ENCODE measurements at regions not wholly inside any gene's neighbourhood (a gene's known extent, or its start where the extent isn't known, plus 50 kb on each side); places are given as distances from the start of the nearest gene placed in this dataset.

DNA sequence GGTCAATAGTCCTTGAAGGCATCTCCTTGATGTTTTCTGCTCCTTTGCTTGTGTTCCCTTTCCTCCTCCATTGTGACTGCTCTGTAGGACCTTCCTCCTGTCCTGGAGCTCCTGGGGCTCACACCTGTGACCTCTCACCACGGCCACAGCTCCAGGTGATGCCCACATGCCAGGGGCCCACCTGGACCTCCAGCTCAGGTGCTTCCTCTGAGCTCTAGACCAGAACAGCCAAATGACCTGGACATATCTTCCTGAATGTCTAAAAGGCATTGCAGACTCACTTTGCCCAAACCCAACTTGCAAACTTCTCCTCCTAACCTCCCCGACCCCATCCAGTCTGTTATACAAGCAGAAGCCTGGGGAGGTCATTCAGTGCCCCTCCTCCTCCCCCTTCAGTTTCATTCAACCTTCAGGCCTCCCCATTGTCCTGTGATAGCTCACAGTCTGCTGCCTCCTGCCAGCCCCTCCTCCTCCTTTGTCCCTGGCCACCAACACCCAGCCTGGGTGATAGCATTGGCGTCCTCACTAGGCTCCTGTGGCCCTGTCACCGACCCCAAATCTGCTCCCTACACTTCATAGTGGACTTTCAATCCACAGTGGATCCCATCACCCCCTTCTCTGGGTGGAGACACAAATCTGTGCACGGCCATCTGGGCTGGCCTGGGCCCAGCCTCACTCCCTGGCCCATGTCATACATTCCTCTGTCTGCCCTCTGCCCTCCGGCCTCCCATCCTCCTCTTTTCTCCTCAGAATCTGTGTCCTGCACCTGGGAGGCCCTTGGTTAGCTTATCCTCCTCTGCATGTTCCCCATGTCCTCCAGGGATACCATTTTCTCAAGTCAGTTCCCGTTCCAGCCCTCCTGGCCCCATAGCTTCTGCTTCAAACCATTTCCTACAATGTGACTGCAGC, 310.4 kb upstream of the HDAC4 start:
- DNase-seq (ENCODE audit: low spot score): no peak

DNA sequence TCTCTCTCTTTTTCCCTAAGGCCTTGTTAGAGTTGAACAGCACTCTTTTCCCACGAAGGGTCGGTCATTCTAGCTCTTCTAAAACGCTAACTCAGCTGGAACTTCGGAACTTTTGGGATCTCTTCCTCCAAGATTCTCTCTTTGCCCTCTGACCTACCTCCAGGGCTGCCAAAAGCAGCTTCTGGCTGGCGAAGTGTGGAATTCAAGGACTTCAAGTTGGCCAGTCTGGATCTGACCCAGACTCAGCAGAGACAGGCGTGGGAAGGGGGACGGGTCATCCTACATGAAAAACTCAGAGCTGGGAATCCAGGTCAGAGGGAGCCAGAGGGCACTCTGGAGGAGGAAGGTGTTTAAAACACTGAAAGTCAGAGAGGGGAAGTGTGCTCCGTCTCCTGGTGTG, 305.5 kb upstream of the HDAC4 start:
- no peak for DNase-seq (ENCODE audit: low spot score)

DNA sequence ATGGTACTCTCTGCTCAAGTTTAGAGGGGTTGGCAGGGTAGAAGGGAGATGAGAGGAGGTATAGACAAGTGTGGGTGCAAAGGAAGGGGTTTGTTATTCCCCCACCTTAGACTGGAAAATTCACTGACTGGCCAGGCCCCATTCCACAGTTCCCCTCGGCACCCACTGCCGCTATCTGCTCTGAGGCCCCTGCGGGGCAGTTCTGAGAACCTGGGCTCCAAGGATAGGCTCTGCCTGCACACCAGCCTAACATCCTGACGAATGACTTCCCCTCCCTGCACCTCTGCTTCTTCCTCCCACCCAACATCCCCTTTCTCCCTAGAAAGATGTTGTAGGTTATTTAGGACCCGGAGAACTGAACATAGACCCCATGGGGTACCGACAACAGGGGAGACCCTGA, 303.9 kb upstream of the HDAC4 start:
- DNase-seq (ENCODE audit: low spot score): no peak

DNA sequence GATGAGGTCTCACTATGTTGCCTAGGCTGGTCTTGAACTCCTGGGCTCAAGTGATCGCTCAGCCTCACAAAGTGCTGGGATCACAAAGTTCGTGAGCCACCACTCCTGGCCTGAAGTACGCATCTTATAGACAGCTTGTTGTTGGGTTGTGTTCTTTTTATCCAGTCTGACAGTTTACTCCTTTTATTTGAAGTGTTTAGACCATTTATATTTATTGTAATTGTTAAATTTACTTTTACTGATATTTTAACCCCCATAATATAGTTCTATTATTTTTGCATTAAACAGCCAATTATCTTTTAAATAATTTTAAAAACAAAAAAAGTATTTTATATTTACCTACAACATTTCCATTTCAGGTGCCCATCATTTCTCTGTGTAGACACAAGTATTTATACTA, 303.0 kb upstream of the HDAC4 start:
- no peak for DNase-seq (ENCODE audit: low spot score)

DNA sequence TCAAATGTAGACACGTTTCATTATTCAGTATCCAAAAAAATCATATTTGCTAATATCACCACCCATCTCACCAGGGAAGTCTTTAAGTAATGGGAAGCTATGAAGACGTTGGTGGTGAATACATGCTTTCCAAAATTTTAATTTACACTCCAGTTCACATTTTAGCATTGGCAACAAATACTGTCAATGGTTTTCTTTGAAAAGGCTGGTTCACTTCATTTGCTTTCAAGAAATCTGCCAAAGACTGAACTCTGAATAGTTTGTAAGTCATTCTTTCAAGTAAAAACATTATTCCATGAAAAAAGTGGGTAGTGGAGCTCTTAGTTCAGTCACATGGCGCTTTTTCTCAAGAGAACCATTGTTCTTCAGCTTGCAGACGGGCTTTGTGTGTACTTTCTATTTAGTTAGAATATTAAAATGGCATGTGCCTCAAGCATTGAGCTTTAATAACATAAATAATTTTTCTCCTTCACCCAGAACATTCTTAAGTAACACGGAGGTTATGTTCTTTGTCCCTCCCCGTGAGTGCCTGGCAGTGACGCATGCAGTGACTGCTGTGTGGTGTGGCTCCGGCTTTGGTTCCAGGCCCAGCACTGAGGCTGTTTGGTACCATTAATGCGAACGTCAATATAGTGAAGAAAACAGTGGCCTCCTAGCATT, 300.0 kb upstream of the HDAC4 start:
- no peak for DNase-seq (ENCODE audit: low spot score)

DNA sequence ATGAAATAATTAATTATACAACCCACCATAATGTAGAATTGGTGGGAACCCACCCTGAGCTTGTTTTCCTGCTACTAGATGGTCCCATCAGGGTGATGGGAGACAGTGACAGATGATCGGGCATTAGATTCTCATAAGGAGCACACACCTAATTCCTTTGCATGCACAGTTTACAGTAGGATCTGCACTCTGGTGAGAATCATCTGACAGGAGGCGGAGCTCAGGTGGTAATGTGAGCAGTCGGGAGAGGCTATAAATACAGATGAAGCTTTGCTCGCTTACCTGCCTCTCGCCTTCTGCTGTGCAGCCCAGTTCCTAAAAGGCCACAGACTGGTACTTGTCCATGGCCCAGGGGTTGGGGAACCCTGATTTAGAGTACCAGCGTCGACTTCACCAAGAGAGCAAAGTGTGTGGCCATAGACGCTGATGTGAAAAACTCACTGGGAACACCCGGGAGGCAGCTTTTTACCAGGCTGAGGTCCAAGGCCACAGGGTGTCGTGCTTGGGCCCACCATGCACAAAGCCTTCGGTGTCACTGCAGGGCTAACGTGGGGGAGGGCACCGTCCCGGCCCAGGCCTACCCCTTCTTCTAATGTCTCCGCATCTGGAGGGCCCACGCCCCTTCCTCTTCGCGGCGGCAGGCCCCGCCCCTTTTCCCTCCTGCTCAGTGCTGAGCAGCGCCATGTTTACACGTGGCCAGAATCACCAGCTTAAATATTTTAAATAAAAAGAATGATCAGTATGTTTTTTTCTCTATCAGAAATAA, 296.8 kb upstream of the HDAC4 start:
- DNase-seq (ENCODE audit: low spot score): no peak

DNA sequence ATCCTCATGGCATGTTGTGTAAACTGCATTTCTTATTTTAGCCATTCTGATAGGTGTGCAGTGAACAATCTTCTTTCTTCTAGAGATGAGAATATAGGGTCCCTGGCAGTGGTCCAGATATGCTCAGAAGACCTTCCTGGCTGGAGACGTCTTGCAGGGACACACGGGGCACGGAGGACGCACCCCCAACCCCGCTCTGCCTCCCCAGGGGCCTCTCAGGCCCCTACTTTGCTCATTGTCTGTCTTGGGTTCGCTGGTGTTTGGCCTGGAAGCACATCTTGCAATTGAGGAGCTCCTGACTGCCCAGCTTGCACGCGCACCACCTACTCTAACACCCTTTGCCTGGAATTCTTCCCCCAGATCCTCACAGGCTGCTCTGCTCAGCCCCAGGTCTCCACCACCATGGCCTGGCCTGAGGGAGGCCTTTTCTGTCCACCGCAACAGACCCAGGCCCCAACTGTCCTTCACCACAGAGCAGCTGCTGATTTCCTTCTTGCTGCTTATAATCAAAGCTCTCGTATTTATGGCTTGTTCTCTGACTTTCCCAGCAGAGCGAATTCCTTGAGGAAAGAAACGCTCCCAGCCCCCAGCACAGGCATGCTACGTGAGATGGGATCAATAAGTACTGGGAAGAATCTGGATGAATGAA, 295.9 kb upstream of the HDAC4 start:
- no peak for DNase-seq (ENCODE audit: low spot score)

DNA sequence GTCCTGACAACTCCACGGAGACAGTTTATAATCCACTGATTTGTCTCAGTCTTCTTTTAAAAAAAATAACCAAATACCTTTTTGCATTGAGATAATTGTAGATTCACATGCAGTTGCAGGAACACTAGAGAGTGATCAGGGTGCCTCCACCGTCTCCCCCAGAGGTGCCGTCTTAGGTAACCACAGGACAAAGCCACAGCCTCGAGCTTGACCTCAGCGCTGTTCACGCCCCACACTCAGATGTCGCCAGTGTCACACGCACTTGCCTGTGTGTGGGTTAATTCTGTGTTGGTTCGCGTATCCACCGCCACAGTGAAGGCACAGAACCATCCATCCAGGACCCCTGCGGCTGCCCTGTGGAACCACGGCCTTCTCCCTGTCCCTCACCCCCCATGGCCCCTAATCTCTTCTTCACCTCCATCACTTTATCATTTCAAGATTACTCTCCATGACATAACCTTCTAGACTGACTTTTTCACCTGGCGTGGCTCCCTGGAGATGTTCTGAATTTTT, 295.0 kb upstream of the HDAC4 start:
- DNase-seq (ENCODE audit: low spot score): no peak

DNA sequence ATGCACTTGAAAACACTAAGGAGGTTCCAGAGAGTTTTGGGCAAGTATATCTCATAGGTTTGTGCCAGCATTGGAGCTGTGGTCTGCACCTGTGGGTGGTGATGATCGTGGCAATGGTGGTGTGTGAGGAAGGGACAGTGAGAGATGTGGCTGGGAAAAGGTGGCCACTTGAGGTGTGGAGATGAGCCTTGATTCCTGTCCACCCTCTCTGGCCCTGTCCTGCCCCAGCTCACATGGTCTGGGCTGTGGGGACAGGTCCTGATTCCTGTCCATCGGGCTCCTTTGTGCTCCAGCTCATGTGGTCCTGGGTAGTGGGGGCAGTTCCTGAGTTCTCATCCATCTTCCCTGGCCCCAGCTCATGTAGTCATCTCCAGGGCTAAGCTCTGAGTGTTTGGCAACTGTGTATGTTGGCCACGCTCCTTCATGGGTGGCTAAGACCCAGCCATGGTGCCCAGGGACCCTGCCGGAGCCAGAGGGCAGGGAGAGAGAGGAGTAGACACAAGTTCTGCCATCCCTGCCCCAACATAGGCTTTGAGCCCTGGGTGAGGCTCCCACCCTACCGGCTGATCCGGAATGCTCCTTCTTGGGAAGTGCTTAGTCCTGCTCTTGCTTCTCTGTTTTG, 294.4 kb upstream of the HDAC4 start:
- no peak for DNase-seq (ENCODE audit: low spot score)

DNA sequence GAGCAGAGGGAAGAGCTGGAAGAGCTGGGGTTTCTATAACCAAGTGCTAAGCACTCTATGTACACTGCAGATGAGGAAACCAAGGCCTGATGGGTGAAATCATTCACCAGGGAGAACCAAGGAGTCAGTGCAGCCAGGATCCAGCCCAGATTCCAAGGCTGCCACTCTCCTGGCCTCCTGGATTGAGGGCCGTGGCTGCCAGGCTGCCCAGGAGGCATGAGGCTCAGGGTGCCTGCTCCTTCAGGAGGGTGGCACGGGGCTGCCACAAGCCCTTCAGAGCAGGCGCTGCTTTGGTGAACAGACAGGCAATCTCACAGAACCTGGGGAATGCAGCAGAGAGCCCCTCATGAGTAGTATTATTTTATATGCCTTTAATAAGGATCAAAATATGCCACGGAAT, 293.7 kb upstream of the HDAC4 start:
- no peak for DNase-seq (ENCODE audit: low spot score)

DNA sequence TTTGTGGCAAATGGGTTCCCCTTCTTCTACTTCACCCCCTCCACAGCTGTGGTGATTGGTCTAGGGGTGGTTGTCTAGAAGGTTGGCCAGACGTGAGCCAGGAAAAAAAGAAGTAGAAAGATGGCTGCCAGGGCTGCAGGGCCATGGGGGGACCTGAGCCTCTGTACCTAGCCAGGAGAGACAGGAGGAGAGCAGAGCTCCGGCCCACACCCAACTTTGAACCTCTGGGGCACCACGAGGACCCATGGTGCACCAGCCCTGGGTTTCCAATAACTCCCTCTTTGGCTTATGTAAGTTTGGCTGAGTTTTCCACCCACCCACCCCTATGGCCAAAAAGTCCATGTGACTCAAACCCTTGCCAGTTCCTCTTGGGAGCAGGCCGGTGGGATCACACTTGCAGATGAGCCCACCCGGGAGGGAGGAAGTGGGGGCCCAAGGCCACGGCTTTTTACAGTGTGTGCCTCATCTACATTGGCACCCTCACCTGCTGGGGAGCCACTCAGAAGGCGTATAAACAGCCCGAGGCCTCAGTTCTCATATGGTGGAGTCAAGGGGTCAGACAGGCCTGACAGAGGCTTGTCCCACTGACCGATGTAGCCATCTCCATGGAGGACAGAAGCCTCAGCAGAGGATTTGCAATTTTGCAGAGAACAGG, 293.1 kb upstream of the HDAC4 start:
- no peak for DNase-seq (ENCODE audit: low spot score)

DNA sequence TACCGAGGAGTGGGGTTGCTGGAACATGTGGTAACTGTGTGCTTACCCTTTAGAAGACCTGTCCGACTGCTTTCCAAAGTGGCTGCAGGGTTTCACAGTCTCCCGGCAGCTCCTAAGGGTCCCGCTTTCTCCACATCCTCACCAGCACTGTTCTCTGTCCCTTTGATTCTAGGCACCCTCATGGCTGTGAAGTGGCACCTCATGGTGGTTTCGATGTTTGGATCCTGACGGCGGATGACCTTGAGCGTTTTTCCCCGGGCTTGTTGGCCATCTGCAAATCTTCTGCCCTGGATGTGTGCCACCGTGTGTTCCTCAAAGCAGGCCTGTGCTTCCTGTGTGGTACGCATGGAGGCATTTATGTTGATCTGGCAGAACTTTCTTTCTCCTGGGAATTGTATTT, 292.5 kb upstream of the HDAC4 start:
- DNase-seq (ENCODE audit: low spot score): no peak

DNA sequence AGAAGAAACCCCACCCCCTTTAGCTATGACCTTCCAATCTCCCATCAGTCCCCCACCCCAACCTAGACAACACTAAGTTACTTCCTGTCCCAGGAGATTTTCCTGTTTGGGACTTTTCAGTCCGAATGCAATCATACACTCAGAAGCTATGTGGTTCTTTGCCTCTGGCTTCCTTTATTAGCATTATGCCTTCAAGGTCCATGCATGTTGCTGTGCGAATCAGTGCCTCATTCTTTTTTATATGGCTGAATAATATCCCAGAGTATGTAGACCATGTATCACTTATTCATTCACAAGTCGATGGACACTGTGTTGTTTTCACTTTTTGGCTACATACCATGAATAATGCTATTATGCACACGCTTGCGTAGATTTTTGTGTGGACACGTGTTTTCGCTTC, 292.1 kb upstream of the HDAC4 start:
- DNase-seq (ENCODE audit: low spot score): no peak

DNA sequence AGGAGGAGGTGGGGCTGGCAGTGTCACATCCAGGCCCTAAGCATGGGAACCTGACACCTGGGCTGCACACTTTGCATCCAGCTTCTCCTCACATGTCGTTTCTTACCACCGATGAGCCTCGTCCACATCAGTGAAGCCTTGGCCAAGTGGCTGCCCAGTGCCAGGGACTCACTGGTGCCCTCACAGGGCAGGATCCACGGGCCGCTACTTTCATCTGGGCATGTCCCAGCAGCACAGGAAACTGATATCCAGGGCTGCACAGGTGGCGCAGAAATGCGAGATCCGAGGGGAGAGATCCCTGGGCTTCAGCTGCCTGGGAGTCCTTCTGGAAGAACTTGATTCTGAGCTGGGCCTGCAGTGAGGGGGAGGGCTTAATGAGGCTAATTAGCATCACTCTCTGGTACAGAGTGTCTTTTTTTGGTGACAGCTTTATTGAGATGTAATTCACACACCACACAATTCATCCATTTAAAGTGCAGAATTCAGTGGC, 291.6 kb upstream of the HDAC4 start:
- no peak for DNase-seq (ENCODE audit: low spot score)

DNA sequence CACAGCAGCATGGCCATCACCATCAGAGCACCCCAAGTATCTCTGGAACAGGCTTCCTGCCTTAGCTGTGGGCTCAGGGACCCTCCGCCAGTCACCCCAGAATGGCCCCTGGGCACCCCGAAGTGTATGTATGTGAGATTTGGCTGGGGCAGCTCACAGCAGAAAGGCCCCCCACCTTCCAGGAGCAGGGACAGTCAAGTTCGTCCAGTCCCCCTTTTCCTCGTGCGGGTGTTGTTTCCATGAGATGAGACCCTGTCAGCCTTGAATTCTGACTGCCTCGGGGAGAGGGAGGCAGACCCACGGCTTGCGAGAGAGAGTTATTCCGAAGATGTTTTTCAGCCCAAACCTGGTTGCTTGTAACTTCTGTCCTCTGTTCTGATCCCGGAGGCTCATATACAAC, 290.9 kb upstream of the HDAC4 start:
- DNase-seq (ENCODE audit: low spot score): no peak

DNA sequence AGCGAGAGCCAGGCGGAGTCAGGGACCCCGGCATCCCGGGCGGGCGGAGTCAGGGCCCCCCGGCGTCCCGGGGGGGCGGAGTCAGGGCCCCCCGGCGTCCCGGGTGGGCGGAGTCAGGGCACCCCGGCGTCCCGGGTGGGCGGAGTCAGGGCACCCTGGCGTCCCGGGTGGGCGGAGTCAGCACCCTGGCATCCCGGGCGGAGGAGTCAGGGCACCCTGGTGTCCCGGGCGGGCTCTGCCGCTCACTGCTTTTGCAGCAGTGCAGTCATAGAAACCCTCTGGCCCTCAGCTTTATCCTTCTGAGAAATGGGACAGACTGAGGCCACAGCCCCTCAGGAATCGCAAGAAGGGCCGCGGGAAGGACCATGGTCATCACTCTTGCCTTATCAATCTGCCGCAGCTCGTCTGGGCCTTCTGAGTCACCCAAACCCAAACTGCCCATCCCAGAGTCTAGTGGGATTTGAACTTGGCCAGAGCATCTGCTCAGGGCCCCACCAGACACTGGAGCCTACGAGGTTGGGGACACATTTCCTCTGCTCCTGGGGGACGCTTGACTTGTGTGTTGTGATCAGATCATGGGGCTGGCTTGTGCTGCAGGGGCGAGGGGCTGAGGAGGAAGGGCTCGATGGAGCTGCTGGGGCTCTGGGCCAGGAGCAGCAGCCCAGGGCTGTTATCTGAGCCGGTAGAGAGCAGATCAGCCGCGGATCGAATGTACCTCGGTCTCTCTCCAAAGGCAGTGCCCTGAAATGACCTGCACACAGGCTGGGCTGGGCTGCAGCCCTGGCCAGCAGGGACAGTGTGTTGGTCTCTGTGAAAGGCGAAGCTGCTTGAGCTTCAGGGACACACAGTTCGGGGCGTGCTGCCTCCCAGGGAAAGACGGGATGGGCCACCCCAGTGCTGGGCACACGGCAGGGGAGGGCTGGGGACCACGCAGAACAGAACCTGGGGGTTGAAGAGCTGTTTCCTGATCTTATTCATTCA, 290.1 kb upstream of the HDAC4 start:
- no peak for DNase-seq (ENCODE audit: low spot score)

DNA sequence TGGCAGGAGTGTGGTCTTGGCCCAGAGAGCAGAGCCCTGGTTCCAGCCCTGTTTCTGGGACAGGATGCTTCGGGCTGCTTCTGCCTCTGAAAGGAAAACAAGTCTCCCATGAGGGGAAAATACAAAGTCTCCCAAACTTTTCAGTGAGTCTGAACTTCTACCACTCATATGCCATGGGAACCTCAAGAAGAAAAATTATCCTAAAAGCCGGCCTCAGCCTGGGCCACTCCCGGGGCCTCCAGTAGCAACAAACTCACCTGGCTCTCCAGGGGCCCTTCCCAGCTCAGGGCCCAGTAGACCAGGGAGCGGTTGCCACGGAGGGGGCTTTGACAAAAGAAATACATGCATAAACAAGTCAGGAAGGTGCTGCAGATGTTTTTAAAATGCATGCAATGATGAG, 289.2 kb upstream of the HDAC4 start:
- no peak for DNase-seq (ENCODE audit: low spot score)

DNA sequence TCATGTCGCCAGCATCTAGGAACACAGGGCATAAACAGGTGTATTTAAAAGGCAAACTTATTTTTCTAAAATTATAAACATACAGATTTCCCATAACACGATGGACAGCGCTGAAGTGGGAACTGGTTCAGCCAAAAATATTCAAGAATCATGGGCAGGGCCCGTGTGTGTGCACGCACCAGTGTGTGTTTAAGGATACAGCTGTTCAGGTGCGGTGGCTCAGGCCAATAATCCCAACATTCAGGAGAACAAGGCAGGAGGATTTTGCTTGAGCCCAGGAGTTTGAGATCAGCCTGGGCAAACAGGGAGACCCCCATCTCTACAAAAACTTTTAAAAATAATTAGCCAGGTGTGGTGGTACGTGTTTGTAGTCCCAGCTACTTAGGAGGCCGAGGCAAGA, 288.6 kb upstream of the HDAC4 start:
- DNase-seq (ENCODE audit: low spot score): no peak

DNA sequence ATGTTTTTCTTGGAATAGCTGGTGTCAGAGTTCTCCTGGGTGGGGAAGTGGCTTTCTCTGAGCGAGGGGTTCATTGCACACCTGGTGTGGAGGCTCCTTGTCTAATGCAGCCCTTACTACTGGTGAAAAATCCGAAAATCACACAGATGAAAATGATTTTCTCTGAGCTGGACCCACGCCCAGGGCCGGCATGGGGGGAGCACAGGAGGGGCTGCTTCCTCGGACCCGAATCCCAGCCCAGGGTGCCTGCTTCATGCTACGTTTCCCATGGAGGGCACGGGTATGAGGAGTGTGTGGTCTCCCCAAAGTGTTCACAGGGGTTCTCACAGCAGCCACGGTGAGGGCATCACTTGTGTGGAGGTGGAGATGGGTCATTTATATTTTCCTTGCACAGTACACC, 288.0 kb upstream of the HDAC4 start:
- DNase-seq (ENCODE audit: low spot score): no peak

Measured in HuH-7.5 (cell line).